Vagina (tissue), 2 donors: ENCODE measurements at regions not wholly inside any gene's neighbourhood (a gene's known extent, or its start where the extent isn't known, plus 50 kb on each side); places are given as distances from the start of the nearest gene placed in this dataset.

Experiments used
- CTCF ChIP-seq, 3 experiments: fragments of 450-650 bp in 2 of 3; fragments of 200-600 bp in 1 of 3; sonication (generic) in 1 of 3; IDR thresholded peaks; one replicate each; pipeline ENCODE4 v1.5.1; 2017 to 2019; ENCODE audit warnings: antibody characterized with exemption in 3 of 3, mild to moderate bottlenecking in 2 of 3, moderate library complexity in 2 of 3
- POLR2A ChIP-seq, 2 donors: fragments of 450-650 bp; IDR thresholded peaks; one replicate each; pipeline ENCODE4 v1.6.1; 2017; ENCODE audit warnings: antibody characterized with exemption in 2 of 2, mild to moderate bottlenecking in 2 of 2, moderate library complexity in 2 of 2
- POLR2AphosphoS5 ChIP-seq, 2 donors: sonication (generic); formaldehyde crosslinking; IDR thresholded peaks; one replicate each; pipeline ENCODE4 v1.9.0; 2017; ENCODE audit warnings: antibody characterized with exemption in 2 of 2, mild to moderate bottlenecking in 2 of 2, low read depth in 1 of 2; ENCODE audit not compliant: insufficient read depth in 1 of 2

- no peak for TF ChIP-seq POLR2AphosphoS5 (IDR thresholded peaks at IDR 0.05; ENCODE audit: insufficient read depth in 1 of 2, low read depth in 1 of 2)
- no peak for TF ChIP-seq CTCF (IDR thresholded peaks at IDR 0.05)
- no peak for TF ChIP-seq POLR2A (IDR thresholded peaks at IDR 0.05)
These were observed 160.4 kb downstream of the CRLF2 start for GRCh38 chrX:1052021-1052420.
